ENCODE measurements at regions not wholly inside any gene's neighbourhood (a gene's known extent, or its start where the extent isn't known, plus 50 kb on each side); places are given as distances from the start of the nearest gene placed in this dataset.

DNA sequence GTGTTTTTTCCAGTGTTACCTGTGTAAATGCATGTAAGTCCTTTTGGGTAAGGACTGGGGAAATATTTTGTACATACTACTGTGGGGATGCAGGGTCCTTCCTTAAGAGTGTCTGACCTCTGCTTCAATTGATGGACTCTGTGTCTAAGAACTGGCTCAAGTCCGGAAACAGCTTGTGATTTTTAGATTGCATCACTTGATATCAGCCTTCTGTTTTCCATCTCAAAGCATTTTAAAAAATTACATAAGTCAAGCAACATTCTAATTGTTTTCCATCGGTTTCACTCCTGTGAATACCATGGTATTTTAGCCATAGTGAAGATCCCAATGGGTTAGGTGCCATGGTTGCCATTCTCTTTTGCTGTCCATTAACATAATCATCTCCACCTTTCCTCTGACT, 597.6 kb downstream of the SQOR start:
- TF ChIP-seq, protein P1, sequence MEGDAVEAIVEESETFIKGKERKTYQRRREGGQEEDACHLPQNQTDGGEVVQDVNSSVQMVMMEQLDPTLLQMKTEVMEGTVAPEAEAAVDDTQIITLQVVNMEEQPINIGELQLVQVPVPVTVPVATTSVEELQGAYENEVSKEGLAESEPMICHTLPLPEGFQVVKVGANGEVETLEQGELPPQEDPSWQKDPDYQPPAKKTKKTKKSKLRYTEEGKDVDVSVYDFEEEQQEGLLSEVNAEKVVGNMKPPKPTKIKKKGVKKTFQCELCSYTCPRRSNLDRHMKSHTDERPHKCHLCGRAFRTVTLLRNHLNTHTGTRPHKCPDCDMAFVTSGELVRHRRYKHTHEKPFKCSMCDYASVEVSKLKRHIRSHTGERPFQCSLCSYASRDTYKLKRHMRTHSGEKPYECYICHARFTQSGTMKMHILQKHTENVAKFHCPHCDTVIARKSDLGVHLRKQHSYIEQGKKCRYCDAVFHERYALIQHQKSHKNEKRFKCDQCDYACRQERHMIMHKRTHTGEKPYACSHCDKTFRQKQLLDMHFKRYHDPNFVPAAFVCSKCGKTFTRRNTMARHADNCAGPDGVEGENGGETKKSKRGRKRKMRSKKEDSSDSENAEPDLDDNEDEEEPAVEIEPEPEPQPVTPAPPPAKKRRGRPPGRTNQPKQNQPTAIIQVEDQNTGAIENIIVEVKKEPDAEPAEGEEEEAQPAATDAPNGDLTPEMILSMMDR (IDR thresholded peaks at IDR 0.05; ENCODE audit: low read depth, low read length), result no peak

DNA sequence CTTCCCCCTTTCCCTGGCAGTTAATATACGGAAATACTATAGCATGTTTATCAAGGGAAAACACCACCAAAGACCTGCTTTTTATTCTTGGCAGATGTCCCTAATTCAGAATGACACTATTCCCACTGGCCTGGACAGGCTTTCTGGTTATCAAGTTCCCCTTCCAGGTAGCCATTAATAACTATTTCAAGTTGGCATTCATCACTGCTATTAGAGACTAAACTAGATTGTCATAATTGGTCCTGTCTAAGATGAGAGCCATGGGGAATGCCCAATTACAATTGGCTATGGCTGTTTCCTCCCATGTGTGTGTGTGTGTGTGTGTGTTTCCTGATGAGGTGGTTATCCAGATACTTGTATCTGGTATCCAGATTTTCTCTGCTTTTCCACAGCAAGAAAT, 608.1 kb downstream of the SQOR start:
- TF ChIP-seq, protein P1 (IDR thresholded peaks at IDR 0.05; ENCODE audit: low read depth, low read length), result no peak
- DNase-seq (ENCODE audit: extremely low read depth, low read depth), result no peak

More for the DNA sequence above, 597.6 kb downstream of the SQOR start:
- no peak for DNase-seq (ENCODE audit: extremely low read depth, low read depth)

DNA sequence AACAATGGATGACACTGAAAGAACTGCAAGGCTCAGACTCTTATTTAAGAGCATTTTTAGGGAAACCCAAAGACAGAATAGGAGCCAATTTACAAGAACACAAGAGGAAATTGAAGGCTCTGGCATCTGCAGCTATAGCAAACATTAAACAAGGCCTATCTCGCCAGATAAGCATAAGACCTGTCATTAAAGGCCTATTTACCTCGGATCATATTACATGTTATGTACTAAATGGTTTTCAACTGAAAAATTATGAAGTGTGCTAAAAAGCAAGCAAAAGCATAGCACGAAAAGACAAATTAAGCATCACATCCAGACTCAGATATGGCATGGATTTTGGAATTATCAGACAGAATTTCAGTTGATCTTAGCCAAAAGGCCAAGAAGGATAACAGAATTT, 617.1 kb downstream of the SQOR start:
- TF ChIP-seq, protein P1 (IDR thresholded peaks at IDR 0.05; ENCODE audit: low read depth, low read length), result no peak
- DNase-seq (ENCODE audit: extremely low read depth, low read depth), result no peak

DNA sequence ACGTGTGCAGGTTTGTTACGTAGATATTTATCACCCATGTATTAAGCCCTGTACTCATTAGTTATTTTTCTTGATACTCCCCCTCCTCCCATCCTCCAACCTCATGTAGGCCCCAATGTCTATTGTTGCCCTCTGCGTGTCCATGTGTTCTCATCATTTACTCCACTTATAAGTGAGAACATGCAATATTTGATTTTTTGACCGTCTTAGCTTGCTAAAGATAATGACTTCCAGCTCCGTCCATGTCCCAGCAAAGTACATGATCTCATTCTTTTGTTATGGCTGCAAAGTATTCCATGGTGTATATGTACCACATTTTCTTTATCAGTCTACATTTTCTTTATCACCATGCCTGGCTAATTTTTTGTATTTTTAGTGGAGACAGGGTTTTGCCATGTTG, 623.2 kb downstream of the SQOR start:
- TF ChIP-seq, protein P1 (IDR thresholded peaks at IDR 0.05; ENCODE audit: low read depth, low read length), result no peak
- no peak for DNase-seq (ENCODE audit: extremely low read depth, low read depth)

DNA sequence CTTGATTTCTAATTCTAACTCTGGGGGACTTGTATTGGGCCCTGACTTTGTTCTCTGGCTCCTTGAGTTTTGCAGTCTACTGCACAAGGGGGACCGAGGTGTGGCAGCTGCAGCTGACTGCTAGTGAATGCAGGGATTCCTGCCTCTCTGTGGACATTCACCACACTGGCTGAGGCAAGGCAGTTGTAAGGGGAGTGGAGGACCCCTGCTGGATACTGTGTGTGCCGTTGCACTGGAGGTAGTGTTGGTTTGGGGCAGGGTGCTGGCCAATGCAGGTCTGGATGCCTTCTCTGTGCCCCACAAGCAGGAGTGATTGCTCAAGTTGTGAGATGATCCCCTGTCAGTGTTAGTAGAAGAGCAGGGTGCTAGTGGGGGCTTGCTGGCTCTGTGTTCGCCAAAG, 626.1 kb downstream of the SQOR start:
- no peak for DNase-seq (ENCODE audit: extremely low read depth, low read depth)
- TF ChIP-seq, protein P1 (IDR thresholded peaks at IDR 0.05; ENCODE audit: low read depth, low read length), result no peak

DNA sequence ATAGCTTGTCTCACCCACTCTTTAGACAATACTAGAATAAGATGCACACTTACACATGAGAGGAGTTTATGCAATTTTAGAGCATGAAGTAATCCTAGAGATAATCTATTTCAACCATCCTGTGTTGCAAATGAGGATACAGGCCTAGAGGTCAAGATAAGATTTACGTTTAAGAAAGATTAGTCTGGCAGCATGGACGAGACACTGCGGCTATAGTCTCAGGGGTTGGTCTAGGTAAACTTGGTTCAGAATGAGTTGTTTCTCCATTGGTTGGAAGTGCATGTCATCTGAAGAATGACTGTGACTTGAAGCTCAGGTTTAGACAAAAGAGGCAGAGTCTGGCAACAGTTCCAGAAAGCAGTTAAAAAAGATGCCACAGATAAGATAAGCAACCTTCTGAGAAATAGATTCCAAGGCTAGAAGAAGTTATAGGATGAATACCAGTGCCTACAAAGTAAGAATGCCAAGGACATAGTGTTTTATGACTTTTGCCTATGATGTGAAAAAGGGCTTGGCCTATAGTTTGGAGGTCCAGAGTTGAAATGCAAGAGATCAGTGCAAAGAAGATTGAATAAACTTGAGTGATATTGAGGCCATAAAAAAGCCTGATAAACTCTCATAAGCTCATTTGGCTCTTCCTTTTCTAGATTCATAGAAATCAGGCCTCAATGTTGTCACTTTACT, 631.0 kb downstream of the SQOR start:
- DNase-seq (ENCODE audit: extremely low read depth, low read depth), result no peak
- TF ChIP-seq, protein P1 (IDR thresholded peaks at IDR 0.05; ENCODE audit: low read depth, low read length), result no peak

DNA sequence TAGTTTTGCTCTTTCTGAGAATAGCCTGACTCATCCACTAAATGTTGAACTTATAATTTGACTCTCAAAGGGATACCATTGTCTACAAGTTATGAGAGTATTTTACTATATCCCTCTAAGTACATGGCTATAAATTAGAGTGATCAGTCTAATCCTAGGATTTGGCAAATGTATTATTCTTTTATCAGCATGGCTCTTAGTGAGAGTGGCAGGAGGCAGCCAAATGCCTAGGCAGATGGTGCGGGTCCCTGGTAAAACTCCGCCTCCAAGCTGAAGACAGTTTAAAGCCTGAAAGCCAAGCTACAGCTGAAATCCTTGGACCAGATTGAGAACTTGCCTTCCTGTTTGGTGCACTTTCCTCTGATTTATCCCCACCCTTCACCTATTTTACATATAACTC, 631.8 kb downstream of the SQOR start:
- TF ChIP-seq, protein P1 (IDR thresholded peaks at IDR 0.05; ENCODE audit: low read depth, low read length), result no peak
- DNase-seq (ENCODE audit: extremely low read depth, low read depth), result no peak

Data from AG09319 (cell line).